A673 (cell line): ENCODE measurements at regions not wholly inside any gene's neighbourhood (a gene's known extent, or its start where the extent isn't known, plus 50 kb on each side); places are given as distances from the start of the nearest gene placed in this dataset.

Experiments used
- EZH2 ChIP-seq: fragments of 200-600 bp; sonication (generic); IDR thresholded peaks from 2 replicates; pipeline ENCODE4 v1.6.1; 2017; ENCODE audit warnings: borderline replicate concordance, low read depth, mild to moderate bottlenecking, mixed read lengths, antibody characterized with exemption, low read length; ENCODE audit not compliant: poor library complexity, severe bottlenecking
- TF ChIP-seq, protein P1 (sequence below): fragments of 300-800, 200-600 bp; sonication (generic); conservative IDR thresholded peaks from 2 replicates; pipeline ENCODE4 v1.5.1; 2017; ENCODE audit warnings: low read depth, mild to moderate bottlenecking, antibody characterized with exemption, low read length, moderate library complexity, mixed read lengths

GRCh38 chr13:74047931-74048600, 86.1 kb downstream of the KLF12 start:
- TF ChIP-seq, protein P1, sequence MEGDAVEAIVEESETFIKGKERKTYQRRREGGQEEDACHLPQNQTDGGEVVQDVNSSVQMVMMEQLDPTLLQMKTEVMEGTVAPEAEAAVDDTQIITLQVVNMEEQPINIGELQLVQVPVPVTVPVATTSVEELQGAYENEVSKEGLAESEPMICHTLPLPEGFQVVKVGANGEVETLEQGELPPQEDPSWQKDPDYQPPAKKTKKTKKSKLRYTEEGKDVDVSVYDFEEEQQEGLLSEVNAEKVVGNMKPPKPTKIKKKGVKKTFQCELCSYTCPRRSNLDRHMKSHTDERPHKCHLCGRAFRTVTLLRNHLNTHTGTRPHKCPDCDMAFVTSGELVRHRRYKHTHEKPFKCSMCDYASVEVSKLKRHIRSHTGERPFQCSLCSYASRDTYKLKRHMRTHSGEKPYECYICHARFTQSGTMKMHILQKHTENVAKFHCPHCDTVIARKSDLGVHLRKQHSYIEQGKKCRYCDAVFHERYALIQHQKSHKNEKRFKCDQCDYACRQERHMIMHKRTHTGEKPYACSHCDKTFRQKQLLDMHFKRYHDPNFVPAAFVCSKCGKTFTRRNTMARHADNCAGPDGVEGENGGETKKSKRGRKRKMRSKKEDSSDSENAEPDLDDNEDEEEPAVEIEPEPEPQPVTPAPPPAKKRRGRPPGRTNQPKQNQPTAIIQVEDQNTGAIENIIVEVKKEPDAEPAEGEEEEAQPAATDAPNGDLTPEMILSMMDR, result no peak
- no peak for TF ChIP-seq EZH2
